ENCODE measurements at regions not wholly inside any gene's neighbourhood (a gene's known extent, or its start where the extent isn't known, plus 50 kb on each side); places are given as distances from the start of the nearest gene placed in this dataset.
A peak's percentile ranks its signal among the peaks of the same experiment; 100 is the strongest.

DNA sequence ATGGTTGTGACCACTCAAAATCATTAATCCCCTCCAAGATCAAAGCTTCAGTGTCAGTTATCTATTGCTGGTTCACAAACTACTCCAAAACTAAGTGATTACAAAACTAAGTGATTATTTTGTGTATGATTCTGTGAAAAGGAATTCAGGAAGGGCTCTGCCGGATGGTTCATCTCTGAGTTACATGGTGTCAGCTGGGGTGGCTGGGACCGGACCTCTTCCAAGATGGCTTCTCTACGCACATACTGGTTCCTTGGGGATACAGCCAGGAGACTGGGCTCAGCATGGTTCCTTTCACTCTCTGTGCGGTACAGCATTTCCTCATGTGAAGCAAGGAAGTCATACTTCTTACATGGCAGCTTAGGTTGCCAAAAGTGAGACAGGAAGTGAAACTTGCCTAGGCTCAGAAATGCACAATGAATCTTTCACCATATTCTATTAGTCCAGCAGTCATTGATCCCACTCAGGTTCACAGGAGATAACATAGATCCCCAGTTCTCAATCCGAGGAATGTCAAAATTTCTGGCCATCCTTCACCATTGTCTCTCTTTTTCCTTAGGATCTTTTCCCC lies 97.9 kb upstream of the IRX6 start:
- no peak for DNase-seq (ENCODE audit: low spot score)

- DNase-seq (ENCODE audit: low spot score): no peak
Measured at GRCh38 chr16:55232822-55233221, 91.2 kb upstream of the IRX6 start.

DNA sequence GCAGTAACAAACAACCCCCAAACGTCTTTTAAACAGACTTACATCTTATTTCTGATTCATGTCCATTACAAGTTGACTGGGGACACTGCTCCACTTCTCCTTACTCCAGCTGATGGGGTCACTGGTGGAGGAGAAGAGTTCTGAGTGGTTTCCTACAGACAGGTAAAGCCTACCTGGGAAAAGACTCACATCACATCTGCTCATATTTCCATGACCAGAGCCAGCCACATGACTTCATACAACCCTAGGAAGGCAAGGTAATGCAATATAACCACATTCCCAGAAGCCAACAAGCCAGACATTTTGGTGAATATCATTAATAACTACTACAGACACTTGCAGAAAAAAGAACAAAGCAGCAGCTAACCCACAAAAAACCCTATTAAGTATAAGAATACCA lies 90.5 kb upstream of the IRX6 start:
- no peak for DNase-seq (ENCODE audit: low spot score)

GRCh38 chr16:55236655-55237054 lies 87.3 kb upstream of the IRX6 start:
- DNase-seq (ENCODE audit: low spot score): no peak

GRCh38 chr16:55239723-55240122 lies 84.3 kb upstream of the IRX6 start:
- DNase-seq (ENCODE audit: low spot score): no peak

GRCh38 chr16:55240888-55241287 lies 83.1 kb upstream of the IRX6 start:
- DNase-seq (ENCODE audit: low spot score): no peak

DNA sequence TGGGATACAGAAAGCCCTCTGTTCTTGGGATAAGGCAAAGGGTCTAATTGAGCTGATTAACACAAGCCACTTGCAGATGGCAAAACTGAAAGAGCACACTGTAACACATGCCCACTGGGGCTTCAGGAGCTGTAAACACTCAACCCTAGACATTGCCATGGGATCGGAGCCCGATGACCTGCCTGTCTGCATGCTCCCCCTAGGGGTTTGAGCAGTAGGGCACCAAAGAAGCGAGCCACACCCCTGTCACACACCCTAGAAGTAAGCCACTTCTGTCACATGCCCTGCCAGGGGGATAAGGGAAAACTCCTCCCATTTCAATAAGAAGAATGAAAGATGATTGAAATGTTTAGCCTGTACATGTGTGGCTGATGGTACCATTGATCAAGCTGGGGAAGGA lies 81.3 kb upstream of the IRX6 start:
- DNase-seq (ENCODE audit: low spot score): no peak

DNA sequence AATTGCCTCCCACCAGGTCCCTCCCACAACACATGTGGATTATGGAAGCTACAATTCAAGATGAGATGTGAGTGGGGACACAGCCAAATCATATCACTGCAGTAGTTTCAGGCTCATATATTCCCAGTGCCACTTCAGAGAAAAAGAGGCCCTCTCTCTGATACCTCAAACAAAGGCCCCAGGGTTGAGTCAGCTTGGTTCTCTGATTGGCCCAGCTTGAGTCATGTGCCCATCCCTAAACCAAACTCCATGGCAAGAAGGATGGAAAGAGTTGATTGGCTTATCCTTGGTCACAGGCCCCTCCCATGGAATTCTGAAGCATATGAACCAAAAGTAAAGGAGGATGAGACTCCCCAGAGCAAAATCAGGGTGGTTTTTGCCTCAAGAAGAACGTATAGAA lies 75.9 kb upstream of the IRX6 start:
- no peak for DNase-seq (ENCODE audit: low spot score)

GRCh38 chr16:55248494-55248893 lies 75.5 kb upstream of the IRX6 start:
- DNase-seq (ENCODE audit: low spot score): no peak

DNA sequence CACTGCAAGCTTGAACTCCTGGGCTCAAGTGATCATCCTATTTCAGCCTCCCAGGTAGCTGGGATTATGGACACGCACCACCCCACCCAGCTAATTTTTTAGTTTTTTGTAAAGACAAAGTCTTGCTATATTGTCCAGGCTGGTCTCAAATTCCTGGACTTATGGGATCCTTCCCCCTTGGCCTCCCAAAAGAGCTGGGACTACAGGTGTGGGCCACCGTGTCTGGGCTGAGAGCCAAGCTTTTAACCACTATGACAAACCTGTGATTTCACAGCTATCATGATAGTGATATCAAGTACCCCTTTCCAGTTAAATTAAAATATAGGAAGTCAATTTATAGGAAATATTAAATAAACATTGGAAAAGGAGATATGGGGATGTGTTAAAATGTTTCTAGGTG lies 74.6 kb upstream of the IRX6 start:
- no peak for DNase-seq (ENCODE audit: low spot score)

- DNase-seq (ENCODE audit: low spot score): no peak
Measured at GRCh38 chr16:55249936-55250335, 74.1 kb upstream of the IRX6 start.

DNA sequence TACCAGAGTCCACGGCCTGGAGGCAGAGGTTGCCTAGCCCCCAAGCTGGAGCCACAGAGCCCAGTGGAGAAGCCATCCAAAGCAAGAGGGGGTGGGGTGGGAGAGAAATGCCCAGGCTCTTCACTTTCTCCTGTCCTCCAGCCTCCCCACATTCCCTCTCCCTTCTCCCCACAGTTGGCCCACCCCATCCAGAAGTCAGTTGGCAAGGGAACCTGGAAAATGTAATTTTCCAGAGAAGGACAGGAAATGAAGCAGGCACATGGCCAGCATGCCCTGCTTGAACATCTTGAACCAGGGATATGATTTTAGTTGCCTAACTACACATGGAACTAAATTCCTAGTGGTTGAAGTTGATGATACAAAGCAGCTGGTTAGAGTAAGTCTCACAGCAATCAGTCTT lies 73.3 kb upstream of the IRX6 start:
- DNase-seq (ENCODE audit: low spot score): no peak

GRCh38 chr16:55251151-55251550 lies 72.9 kb upstream of the IRX6 start:
- no peak for DNase-seq (ENCODE audit: low spot score)

DNA sequence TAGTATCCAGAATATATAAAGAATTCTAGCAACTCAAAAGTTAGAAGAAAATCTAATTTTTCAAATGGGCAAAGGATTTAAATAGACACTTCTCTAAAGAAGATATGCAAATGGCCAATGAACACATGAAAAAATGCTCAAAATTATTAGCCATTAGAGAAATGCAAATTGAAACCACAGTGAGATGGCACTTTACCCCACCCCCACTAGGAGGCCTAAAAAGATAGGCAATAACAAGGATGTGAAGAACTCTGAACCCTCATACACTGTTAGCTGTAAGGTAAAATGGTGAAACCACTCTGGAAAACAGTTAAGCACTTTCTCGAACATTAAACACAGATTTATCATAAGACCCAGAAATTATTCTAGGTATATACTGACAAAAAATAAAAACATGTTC lies 71.4 kb upstream of the IRX6 start:
- DNase-seq (ENCODE audit: low spot score): no peak

GRCh38 chr16:55253987-55254386 lies 70.0 kb upstream of the IRX6 start:
- DNase-seq (ENCODE audit: low spot score): no peak

- DNase-seq (ENCODE audit: low spot score): no peak
Measured at GRCh38 chr16:55255733-55256282, 68.2 kb upstream of the IRX6 start.

- no peak for DNase-seq (ENCODE audit: low spot score)
Measured at GRCh38 chr16:55256412-55257016, 67.5 kb upstream of the IRX6 start.

DNA sequence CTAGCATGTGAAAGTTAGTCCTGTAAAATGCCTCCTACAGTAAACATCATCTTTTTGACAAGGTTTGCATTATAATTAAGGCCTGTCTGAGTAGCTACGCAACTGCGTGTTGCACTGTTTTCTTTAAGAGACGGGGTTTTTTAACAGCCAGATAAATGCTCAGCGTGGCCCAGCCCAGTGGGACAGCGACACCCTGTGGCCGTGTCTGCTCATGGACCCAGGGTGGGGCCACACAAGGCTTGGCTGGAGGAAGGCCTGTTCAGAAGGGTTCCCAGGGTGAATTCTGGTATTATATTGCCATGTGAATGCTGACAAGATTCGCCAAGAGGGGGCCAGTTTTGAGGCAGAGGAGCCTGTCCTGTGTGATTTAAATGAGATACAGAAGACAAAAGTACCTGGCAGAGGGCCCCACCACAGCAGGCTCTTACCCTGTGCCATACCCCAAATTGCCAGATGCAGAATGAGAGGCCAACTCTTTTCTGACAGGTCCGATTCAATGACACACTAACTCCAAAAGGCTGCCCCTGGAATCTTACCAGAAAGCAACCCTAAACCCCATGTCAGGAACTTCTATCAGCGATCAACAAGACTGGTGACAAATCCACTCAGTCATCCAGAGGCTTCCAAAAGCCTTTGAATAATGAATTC lies 65.9 kb upstream of the IRX6 start:
- peak; percentile 56 for DNase-seq (ENCODE audit: low spot score)

DNA sequence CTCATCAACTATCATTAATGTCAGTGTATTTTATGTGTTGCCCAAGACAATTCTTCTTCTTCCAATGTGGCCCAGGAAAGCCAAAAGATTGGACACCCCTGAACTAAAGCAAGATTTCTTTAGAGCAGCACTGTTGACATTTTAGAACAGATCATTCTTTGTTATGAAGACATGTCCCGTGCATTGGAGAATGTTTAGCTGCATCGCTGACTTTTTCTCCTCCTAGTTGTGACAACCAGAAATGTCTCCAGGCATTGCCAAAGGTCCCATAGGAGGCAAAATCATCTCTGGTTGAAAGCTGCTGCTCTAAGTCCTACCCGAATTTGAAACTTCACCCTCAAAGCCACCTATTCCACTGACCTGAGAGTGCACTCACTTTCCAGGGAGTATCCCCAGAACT lies 62.7 kb upstream of the IRX6 start:
- no peak for DNase-seq (ENCODE audit: low spot score)

DNA sequence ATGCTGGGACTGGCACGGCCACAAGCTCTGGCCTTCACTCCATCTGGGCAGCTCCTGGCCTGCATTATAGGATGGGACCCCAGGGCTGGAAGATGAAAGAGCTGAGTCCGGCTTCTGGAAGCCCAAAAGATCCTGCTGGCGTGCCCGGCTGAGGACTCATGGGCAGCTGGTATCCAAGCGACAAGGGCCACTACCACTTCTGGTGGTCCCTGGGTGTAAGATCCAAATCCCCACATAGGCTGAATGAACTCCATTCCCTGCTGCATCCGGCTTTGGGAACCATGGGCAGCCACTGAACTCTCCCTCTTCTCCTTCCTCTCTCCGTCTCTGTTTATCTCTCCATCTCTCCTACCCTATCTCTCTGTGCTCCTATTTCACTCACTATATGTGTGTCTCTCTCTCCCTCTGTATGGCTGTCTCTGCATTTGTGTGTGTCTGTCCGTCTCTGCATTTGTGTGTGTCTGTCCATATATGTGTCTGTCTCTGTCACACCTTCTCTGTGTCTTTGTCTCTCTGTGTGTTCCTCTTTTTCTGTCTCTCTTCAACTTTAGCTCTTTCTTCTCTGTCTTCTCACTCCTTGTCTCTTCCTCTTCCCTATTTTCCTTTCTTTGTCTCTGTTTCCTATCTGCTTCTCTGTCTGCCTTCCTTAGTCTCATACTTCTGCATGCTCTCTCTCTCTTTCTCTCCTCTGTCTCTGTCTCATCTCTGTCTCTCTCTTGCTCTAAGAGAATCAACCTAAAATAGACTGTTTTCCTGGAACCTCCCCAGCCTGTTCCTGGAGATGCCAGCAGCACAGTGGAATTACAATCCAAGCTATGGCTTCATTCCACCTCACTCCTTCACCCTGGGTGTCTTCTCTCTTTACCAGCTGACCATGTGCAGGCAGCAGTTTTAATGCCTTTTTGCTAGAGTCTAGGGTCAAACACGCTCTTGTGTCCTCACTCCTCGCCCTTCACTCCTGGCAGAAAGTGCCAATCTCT lies 60.4 kb upstream of the IRX6 start:
- no peak for DNase-seq (ENCODE audit: low spot score)

DNA sequence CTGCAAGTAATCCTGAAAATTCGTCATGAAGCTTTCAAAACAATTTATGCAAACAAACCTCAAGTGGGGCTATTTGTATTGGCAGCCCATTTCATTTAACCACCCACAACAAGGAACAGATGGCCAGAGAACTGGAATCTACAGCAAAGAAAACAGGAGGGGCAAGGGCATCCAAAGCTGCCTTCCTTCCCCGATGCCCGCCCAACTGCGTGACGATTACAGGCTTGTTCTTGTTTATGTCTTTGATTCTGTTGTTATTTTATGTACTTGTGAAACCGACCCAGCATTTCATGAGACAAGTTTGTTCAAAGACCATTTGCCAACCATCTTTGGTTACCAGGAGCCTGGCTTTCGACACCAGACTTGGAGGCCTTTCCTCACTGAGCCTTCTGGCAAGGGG lies 59.1 kb upstream of the IRX6 start:
- DNase-seq (ENCODE audit: low spot score): no peak

- no peak for DNase-seq (ENCODE audit: low spot score)
Measured at GRCh38 chr16:55265926-55266325, 58.1 kb upstream of the IRX6 start.

Measured in kidney capillary endothelial cell (primary cell).